GM18870 (cell line): ENCODE measurements at regions not wholly inside any gene's neighbourhood (a gene's known extent, or its start where the extent isn't known, plus 50 kb on each side); places are given as distances from the start of the nearest gene placed in this dataset.
"Not testable (repeated sequence)": the region's sequence is repeated elsewhere in the genome, so short reads cannot be mapped to it uniquely, and the experiment has no call there.

Experiments
- ATAC-seq: cut with Tn5 transposase; IDR thresholded peaks from one replicate; pipeline ENCODE4 v1.9.1; 2021; ENCODE audit warnings: moderate library complexity; ENCODE audit not compliant: unreplicated experiment

GRCh38 chr5:100693481-100693880 lies 158.3 kb downstream of the FAM174A start:
- ATAC-seq: no peak

- no peak for ATAC-seq
Measured at GRCh38 chr5:100694100-100694499, 158.9 kb downstream of the FAM174A start.

GRCh38 chr5:100697970-100698369 lies 162.8 kb downstream of the FAM174A start:
- no peak for ATAC-seq

- peak; percentile 86 for ATAC-seq
Measured at GRCh38 chr5:100706776-100707175, 171.6 kb downstream of the FAM174A start.

- no peak for ATAC-seq
Measured at GRCh38 chr5:100708645-100709171, 173.5 kb downstream of the FAM174A start.

- no peak for ATAC-seq
Measured at GRCh38 chr5:100709771-100710170, 174.6 kb downstream of the FAM174A start.

- not testable (repeated sequence) for ATAC-seq
Measured at GRCh38 chr5:100714780-100715179, 179.6 kb downstream of the FAM174A start.

GRCh38 chr5:100722657-100723056 lies 180.4 kb downstream of the ST8SIA4 start:
- no peak for ATAC-seq

- ATAC-seq: no peak
Measured at GRCh38 chr5:100723229-100723628, 179.9 kb downstream of the ST8SIA4 start.

- ATAC-seq: no peak
Measured at GRCh38 chr5:100726116-100726515, 177.0 kb downstream of the ST8SIA4 start.

GRCh38 chr5:100731768-100732167 lies 171.3 kb downstream of the ST8SIA4 start:
- ATAC-seq: peak; percentile 95

GRCh38 chr5:100746730-100747129 lies 156.4 kb downstream of the ST8SIA4 start:
- ATAC-seq: peak; percentile 87

GRCh38 chr5:100749771-100750284 lies 153.3 kb downstream of the ST8SIA4 start:
- no peak for ATAC-seq

- ATAC-seq: no peak
Measured at GRCh38 chr5:100755435-100755834, 147.6 kb downstream of the ST8SIA4 start.
